CD4-positive, CD25-positive, alpha-beta regulatory T cell (primary cell): ENCODE measurements at regions not wholly inside any gene's neighbourhood (a gene's known extent, or its start where the extent isn't known, plus 50 kb on each side); places are given as distances from the start of the nearest gene placed in this dataset.
"Not testable (repeated sequence)": the region's sequence is repeated elsewhere in the genome, so short reads cannot be mapped to it uniquely, and the experiment has no call there.

Source experiments
- ATAC-seq, 2 donors: fragments of 150-1000 bp; cut with Tn5 transposase; one replicate each; pipeline ENCODE4 v1.10.0; 2021; ENCODE audit warnings: low read depth in 2 of 2, moderate number of reproducible peaks in 2 of 2, moderate library complexity in 1 of 2
- DNase-seq, 3 donors: peaks; one replicate each; pipeline versions ENCODE4 v3.0.0 to v3.0.0-alpha.2; 2012 to 2022; ENCODE audit warnings: mixed read lengths in 1 of 3
- H3K27ac ChIP-seq: one replicate; pipeline ENCODE4 v1.7.0; 2013; ENCODE audit warnings: mild to moderate bottlenecking, low read length; ENCODE audit not compliant: insufficient read depth, poor library complexity, severe bottlenecking
- H3K27me3 ChIP-seq: one replicate; pipeline ENCODE4 v1.7.0; 2013; ENCODE audit warnings: low read length; ENCODE audit not compliant: control insufficient read depth, insufficient read depth
- H3K36me3 ChIP-seq: one replicate; pipeline ENCODE4 v1.7.0; 2013; ENCODE audit warnings: mild to moderate bottlenecking, low read length, moderate library complexity; ENCODE audit not compliant: control insufficient read depth, insufficient read depth
- H3K4me1 ChIP-seq: 2 replicates; pipeline ENCODE4 v1.7.0; 2013; ENCODE audit warnings: mild to moderate bottlenecking, low read length; ENCODE audit not compliant: insufficient read depth, control insufficient read depth, poor library complexity, severe bottlenecking
- H3K4me3 ChIP-seq: one replicate; pipeline ENCODE4 v1.7.0; 2013; ENCODE audit warnings: low read depth, mild to moderate bottlenecking, low read length, moderate library complexity
- H3K9me3 ChIP-seq, 2 experiments: 1 replicate in 1 of 2; 2 replicates in 1 of 2; pipeline ENCODE4 v1.7.0; 2013; ENCODE audit warnings: low read length in 2 of 2, mild to moderate bottlenecking in 1 of 2, moderate library complexity in 1 of 2; ENCODE audit not compliant: control insufficient read depth in 2 of 2
- H3K27ac Mint-ChIP-seq, 3 donors: one replicate each; pipeline ENCODE4 v1.8.0; 2020 to 2022; ENCODE audit warnings: mild to moderate bottlenecking in 3 of 3, mixed read lengths in 3 of 3, moderate library complexity in 2 of 3
- H3K27me3 Mint-ChIP-seq: one replicate; pipeline ENCODE4 v1.8.0; 2022; ENCODE audit warnings: mild to moderate bottlenecking, mixed read lengths
- H3K36me3 Mint-ChIP-seq: one replicate; pipeline ENCODE4 v1.8.0; 2020; ENCODE audit warnings: mixed read lengths
- H3K4me1 Mint-ChIP-seq, 4 donors: one replicate each; pipeline ENCODE4 v1.8.0; 2020 to 2022; ENCODE audit warnings: mixed read lengths in 4 of 4, mild to moderate bottlenecking in 1 of 4
- H3K4me3 Mint-ChIP-seq, 4 donors: one replicate each; pipeline ENCODE4 v1.8.0; 2020 to 2022; ENCODE audit warnings: mild to moderate bottlenecking in 4 of 4, mixed read lengths in 4 of 4, moderate library complexity in 3 of 4
- H3K9me3 Mint-ChIP-seq, 7 donors: one replicate each; pipeline ENCODE4 v1.8.0; 2020 to 2022; ENCODE audit warnings: mixed read lengths in 7 of 7, mild to moderate bottlenecking in 3 of 7, moderate library complexity in 2 of 7

DNA sequence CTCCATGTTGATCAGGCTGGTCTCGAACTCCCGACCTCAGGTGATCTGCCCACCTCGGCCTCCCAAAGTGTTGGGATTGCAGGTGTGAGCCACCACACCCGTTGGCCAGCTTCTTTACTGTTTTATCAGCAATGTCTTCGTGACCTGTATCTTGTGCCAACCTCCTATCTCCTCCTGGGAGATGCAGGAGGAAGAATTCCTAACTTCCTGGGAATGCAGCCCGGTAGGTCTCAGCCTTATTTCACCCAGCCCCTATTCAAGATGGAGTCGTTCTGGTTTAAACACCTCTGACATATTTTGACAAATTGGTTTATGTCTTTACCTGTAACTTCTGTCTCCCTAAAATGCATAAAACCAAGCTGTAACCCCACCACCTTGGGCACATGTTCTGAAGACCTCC, 491.3 kb upstream of the AUTS2 start:
- not testable (repeated sequence) for DNase-seq, ATAC-seq, H3K27me3 Mint-ChIP-seq, H3K36me3 ChIP-seq, H3K4me1 ChIP-seq, H3K36me3 Mint-ChIP-seq, H3K4me1 Mint-ChIP-seq, H3K4me3 ChIP-seq, H3K4me3 Mint-ChIP-seq, H3K27ac Mint-ChIP-seq, H3K27ac ChIP-seq, H3K27me3 ChIP-seq, H3K9me3 ChIP-seq
- H3K9me3 Mint-ChIP-seq, result peaks cover 3 to 28% (median 11%) of the 10 kb centered on the region in 7 donors

DNA sequence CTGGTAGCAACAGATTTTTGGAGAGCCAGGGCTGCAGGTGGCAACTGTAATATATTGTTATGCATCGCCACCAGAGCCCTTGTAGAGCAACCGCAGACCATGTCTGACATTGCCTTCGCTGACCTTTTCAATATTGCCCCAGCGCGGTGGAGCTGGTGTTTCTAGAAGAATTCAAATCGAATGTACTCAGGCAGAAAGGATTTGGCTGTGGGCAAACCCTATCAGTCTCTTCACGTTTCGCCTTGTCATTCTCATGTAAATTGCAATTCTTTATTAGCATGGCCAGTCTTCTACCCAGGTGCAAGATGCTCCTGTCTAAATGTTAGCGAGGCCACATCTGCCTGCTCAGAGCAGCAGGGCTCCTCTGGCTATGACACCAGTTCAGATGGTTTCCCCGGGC, 490.2 kb upstream of the AUTS2 start:
- H3K9me3 ChIP-seq, result peaks cover 0 to 7% of the 10 kb centered on the region in 2 experiments
- no peak overlapping the region for H3K4me3 ChIP-seq
- H3K4me3 Mint-ChIP-seq, result no peak overlapping the region
- no peaks in the 10 kb centered on the region for H3K4me1 Mint-ChIP-seq
- H3K27ac Mint-ChIP-seq, result no peak overlapping the region
- H3K9me3 Mint-ChIP-seq, result peaks cover 4 to 26% (median 11%) of the 10 kb centered on the region in 7 donors
- DNase-seq, result no peak
- ATAC-seq, result no peak
- H3K27me3 Mint-ChIP-seq, result no peaks in the 10 kb centered on the region
- no peaks in the 10 kb centered on the region for H3K4me1 ChIP-seq
- H3K27me3 ChIP-seq, result no peaks in the 10 kb centered on the region
- H3K36me3 Mint-ChIP-seq, result no peaks in the 10 kb centered on the region
- H3K27ac ChIP-seq, result no peak overlapping the region
- no peaks in the 10 kb centered on the region for H3K36me3 ChIP-seq

DNA sequence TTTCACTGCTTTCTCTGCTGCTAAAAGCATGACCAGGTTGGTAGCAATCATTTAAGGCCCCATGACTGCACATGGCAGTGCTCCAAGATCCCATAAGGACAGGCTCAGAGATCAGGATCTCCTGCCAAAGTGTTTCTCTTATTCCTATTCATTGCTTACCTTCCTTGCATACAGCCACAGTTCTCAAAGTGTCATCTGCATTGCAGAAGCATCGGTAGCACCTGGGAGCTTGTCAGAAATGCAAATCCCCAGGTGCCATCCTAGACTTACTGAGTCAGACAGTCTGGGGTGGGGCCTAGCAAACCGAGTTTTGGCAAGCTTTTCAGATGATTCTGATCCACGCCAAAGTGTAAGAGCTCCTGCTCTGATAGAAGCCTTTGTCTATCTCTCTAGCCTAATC, 489.0 kb upstream of the AUTS2 start:
- Mint-ChIP-seq H3K4me1 (no peaks in the 10 kb centered on the region), H3K4me3 (no peak overlapping the region), H3K9me3 (peaks cover 6 to 26% (median 12%) of the 10 kb centered on the region in 7 donors), H3K27me3 (no peaks in the 10 kb centered on the region), H3K36me3 (no peaks in the 10 kb centered on the region), H3K27ac (no peak overlapping the region)
- Histone ChIP-seq H3K36me3 (no peaks in the 10 kb centered on the region), H3K27me3 (no peaks in the 10 kb centered on the region), H3K4me1 (no peaks in the 10 kb centered on the region), H3K27ac (no peak overlapping the region), H3K9me3 (peaks cover 0 to 7% of the 10 kb centered on the region in 2 experiments), H3K4me3 (no peak overlapping the region)
- DNase-seq (no peak), ATAC-seq (no peak)

DNA sequence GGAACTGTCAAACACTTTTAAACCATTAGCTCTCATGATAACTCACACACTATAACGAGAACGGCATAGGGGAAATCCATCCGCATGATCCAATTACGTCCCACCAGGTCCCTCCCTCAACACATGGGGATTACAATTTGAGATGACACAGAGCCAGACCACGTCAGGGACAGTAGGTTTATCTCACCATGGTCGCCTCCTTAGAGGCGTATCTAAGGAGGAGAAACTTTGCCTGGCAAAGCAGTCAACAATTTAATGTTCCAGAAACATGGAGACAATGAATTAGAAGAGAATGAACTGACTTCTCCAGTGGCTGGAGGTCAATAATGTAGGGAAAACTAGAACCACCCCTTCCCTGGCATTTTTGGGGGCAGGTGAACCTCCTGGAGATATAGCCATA, 488.4 kb upstream of the AUTS2 start:
- Histone ChIP-seq H3K27me3 (no peaks in the 10 kb centered on the region), H3K27ac (no peak overlapping the region), H3K36me3 (no peaks in the 10 kb centered on the region), H3K4me3 (no peak overlapping the region), H3K9me3 (peaks cover 0 to 7% of the 10 kb centered on the region in 2 experiments), H3K4me1 (no peaks in the 10 kb centered on the region)
- no peak overlapping the region for H3K4me3 Mint-ChIP-seq
- no peak overlapping the region for H3K27ac Mint-ChIP-seq
- no peak for ATAC-seq
- H3K9me3 Mint-ChIP-seq, result peaks cover 6 to 21% (median 9%) of the 10 kb centered on the region in 7 donors
- no peaks in the 10 kb centered on the region for H3K4me1 Mint-ChIP-seq
- H3K36me3 Mint-ChIP-seq, result no peaks in the 10 kb centered on the region
- no peaks in the 10 kb centered on the region for H3K27me3 Mint-ChIP-seq
- no peak for DNase-seq

DNA sequence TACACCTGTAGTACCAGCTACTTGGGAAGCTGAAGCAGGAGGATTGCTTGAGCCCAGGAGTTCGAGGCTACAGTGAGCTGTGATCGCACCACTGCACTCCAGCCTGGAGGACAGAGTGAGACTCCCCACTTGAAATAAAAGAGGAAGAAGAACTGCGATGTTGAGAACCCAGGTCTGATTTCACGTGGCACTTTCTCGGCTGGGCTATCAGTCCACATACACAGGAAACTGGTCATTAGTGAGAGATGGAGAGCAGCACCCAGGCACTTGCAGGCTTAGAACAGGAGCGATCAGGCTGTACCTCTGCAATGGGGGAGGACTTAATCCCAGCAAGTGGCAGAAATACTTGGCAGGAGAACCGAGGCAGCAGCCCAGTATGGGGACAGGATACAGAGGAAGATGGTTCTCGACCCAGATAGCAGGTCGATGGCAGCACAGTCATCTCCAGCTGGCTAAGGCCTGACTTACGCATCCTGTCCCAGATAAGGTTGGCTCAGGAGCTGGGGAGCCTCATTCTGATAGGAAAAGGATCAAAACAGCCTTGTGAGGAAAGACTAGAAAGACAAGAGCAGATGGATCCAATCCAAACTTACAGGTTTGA, 487.7 kb upstream of the AUTS2 start:
- Histone ChIP-seq H3K4me3 (no peak overlapping the region), H3K9me3 (peaks cover 0 to 7% of the 10 kb centered on the region in 2 experiments), H3K36me3 (no peaks in the 10 kb centered on the region), H3K4me1 (no peaks in the 10 kb centered on the region), H3K27me3 (no peaks in the 10 kb centered on the region), H3K27ac (no peak overlapping the region)
- H3K36me3 Mint-ChIP-seq, result no peaks in the 10 kb centered on the region
- H3K27ac Mint-ChIP-seq, result no peak overlapping the region
- no peak overlapping the region for H3K4me3 Mint-ChIP-seq
- DNase-seq (no peak), ATAC-seq (no peak)
- H3K4me1 Mint-ChIP-seq, result no peaks in the 10 kb centered on the region
- H3K9me3 Mint-ChIP-seq, result peaks cover 5 to 20% (median 9%) of the 10 kb centered on the region in 7 donors
- no peaks in the 10 kb centered on the region for H3K27me3 Mint-ChIP-seq

DNA sequence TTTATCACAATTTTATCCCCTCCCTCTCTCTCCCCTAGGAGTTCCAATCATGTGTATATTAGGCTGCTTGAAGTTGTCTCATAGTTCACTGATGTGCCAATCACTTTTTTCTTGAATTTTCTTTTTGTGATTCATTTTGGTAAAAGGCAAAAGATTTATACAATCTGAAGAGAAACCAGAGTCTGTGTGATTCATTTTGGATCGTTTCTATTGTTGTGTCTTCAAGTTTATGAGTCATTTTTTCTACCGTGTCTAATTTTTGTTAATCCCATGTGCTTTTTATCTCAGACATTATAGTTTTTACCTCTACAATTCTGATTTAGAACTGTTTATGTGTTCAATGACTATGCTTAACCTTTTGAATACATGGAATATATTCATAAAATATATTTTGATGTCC, 483.9 kb upstream of the AUTS2 start:
- Mint-ChIP-seq H3K4me1 (no peaks in the 10 kb centered on the region), H3K27ac (peak overlapping the region in 1 of 3 donors; percentile 22), H3K4me3 (no peak overlapping the region), H3K36me3 (no peaks in the 10 kb centered on the region), H3K9me3 (peaks cover 5 to 16% (median 9%) of the 10 kb centered on the region in 7 donors), H3K27me3 (no peaks in the 10 kb centered on the region)
- Histone ChIP-seq H3K27me3 (no peaks in the 10 kb centered on the region), H3K27ac (no peak overlapping the region), H3K4me1 (no peaks in the 10 kb centered on the region), H3K9me3 (no peaks in the 10 kb centered on the region), H3K36me3 (no peaks in the 10 kb centered on the region), H3K4me3 (no peak overlapping the region)
- DNase-seq, result no peak
- no peak for ATAC-seq

DNA sequence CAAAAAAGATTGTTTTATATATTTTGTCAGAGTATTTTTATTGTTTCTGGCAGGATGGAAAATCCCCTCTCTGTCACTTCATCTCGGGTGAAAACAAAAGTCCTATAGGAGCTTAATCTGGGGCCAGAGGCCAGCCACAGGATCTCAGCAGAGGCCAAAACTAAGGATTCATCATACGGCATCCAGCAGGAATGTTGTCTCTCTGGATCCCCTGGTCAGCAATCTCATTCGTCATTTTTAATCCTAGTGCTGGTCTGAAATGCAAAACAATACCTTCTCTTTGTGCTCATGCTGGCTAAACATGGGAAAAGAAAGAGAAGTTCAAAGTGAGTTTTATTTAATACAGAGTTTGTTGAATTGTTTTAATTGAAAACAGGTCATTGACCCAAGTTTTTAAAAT, 482.5 kb upstream of the AUTS2 start:
- Histone ChIP-seq H3K4me1 (no peaks in the 10 kb centered on the region), H3K27me3 (no peaks in the 10 kb centered on the region), H3K36me3 (no peaks in the 10 kb centered on the region), H3K27ac (no peak overlapping the region), H3K9me3 (no peaks in the 10 kb centered on the region), H3K4me3 (no peak overlapping the region)
- H3K4me1 Mint-ChIP-seq, result no peaks in the 10 kb centered on the region
- no peak for ATAC-seq
- no peak overlapping the region for H3K27ac Mint-ChIP-seq
- H3K9me3 Mint-ChIP-seq, result peaks cover 0 to 15% (median 6%) of the 10 kb centered on the region in 7 donors
- no peak overlapping the region for H3K4me3 Mint-ChIP-seq
- H3K36me3 Mint-ChIP-seq, result no peaks in the 10 kb centered on the region
- DNase-seq, result no peak
- no peaks in the 10 kb centered on the region for H3K27me3 Mint-ChIP-seq

DNA sequence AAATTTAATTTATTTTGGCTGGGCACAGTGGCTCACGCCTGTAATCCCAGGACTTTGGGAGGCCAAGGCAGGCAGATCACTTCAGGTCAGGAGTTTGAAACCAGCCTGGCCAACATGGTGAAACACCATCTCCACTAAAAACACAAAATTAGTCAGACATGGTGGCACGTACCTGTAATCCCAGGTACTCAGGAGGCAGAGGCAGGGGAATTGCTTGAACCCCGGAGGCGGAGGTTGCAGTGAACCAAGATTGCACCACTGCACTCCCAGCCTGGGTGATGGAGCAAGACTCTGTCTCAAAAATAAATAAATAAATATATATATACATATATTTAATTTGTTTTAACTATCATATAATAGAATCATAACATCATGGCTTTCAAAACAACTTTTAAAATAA, 482.1 kb upstream of the AUTS2 start:
- DNase-seq, H3K4me3 ChIP-seq, H3K27me3 Mint-ChIP-seq, H3K9me3 ChIP-seq, ATAC-seq, H3K4me1 Mint-ChIP-seq, H3K27ac ChIP-seq, H3K4me3 Mint-ChIP-seq, H3K36me3 ChIP-seq, H3K27me3 ChIP-seq, H3K36me3 Mint-ChIP-seq, H3K27ac Mint-ChIP-seq, H3K4me1 ChIP-seq: not testable (repeated sequence)
- H3K9me3 Mint-ChIP-seq, result peaks cover 0 to 15% (median 8%) of the 10 kb centered on the region in 7 donors
